ENCODE measurements at regions not wholly inside any gene's neighbourhood (a gene's known extent, or its start where the extent isn't known, plus 50 kb on each side); places are given as distances from the start of the nearest gene placed in this dataset.

GRCh38 chr12:13471471-13471870, 274.9 kb downstream of the EMP1 start:
- Histone ChIP-seq H3K27ac (ENCODE audit: low read length) (no peak overlapping the region), H3K4me3 (ENCODE audit: low read length in 2 of 2) (no peak overlapping the region), H3K36me3 (ENCODE audit: control insufficient read depth in 2 of 2, insufficient read depth in 2 of 2, low read length in 2 of 2) (no peaks in the 10 kb centered on the region), H3K9ac (ENCODE audit: low read length in 2 of 2) (no peak overlapping the region), H3K27me3 (ENCODE audit: control insufficient read depth in 1 of 2, insufficient read depth in 2 of 2, low read length in 2 of 2) (no peaks in the 10 kb centered on the region), H3K9me3 (ENCODE audit: control insufficient read depth in 2 of 2, low read length in 2 of 2) (no peaks in the 10 kb centered on the region), H3K4me1 (ENCODE audit: control insufficient read depth, insufficient read depth, low read length) (no peaks in the 10 kb centered on the region)

DNA sequence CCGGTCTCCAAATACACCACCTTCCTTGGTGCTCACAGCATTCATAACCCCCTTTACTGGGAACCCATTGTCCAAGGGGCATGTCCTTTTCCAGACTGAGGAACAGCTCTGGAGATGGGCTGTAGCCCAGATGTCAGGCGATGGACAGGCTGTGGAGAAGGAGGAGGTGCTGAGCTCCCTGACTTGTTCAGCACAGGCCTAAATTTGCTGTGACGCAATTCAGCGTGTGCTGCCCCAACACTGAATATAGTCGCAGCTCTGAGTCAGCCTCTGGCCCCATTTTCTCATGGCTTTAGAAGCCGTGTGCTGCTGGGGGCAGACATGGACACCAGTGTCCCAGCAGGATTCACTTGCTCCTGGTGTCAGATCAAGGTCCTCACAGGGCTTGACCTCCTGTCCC, 269.1 kb downstream of the EMP1 start:
- H3K9ac ChIP-seq (ENCODE audit: low read length in 2 of 2): no peak overlapping the region

GRCh38 chr12:13463189-13463588, 266.7 kb downstream of the EMP1 start:
- no peaks in the 10 kb centered on the region for H3K9me3 ChIP-seq (ENCODE audit: control insufficient read depth in 2 of 2, low read length in 2 of 2)
- H3K27me3 ChIP-seq (ENCODE audit: control insufficient read depth in 1 of 2, insufficient read depth in 2 of 2, low read length in 2 of 2): no peaks in the 10 kb centered on the region
- H3K27ac ChIP-seq (ENCODE audit: low read length): no peak overlapping the region
- H3K4me3 ChIP-seq (ENCODE audit: low read length in 2 of 2): no peak overlapping the region
- no peaks in the 10 kb centered on the region for H3K36me3 ChIP-seq (ENCODE audit: control insufficient read depth in 2 of 2, insufficient read depth in 2 of 2, low read length in 2 of 2)
- H3K4me1 ChIP-seq (ENCODE audit: control insufficient read depth, insufficient read depth, low read length): no peaks in the 10 kb centered on the region
- no peak overlapping the region for H3K9ac ChIP-seq (ENCODE audit: low read length in 2 of 2)

More for the DNA sequence above, 269.1 kb downstream of the EMP1 start:
- Histone ChIP-seq H3K9me3 (ENCODE audit: control insufficient read depth in 2 of 2, low read length in 2 of 2) (no peaks in the 10 kb centered on the region), H3K36me3 (ENCODE audit: control insufficient read depth in 2 of 2, insufficient read depth in 2 of 2, low read length in 2 of 2) (no peaks in the 10 kb centered on the region), H3K27me3 (ENCODE audit: control insufficient read depth in 1 of 2, insufficient read depth in 2 of 2, low read length in 2 of 2) (no peaks in the 10 kb centered on the region), H3K4me3 (ENCODE audit: low read length in 2 of 2) (no peak overlapping the region), H3K27ac (ENCODE audit: low read length) (no peak overlapping the region), H3K4me1 (ENCODE audit: control insufficient read depth, insufficient read depth, low read length) (no peaks in the 10 kb centered on the region)

DNA sequence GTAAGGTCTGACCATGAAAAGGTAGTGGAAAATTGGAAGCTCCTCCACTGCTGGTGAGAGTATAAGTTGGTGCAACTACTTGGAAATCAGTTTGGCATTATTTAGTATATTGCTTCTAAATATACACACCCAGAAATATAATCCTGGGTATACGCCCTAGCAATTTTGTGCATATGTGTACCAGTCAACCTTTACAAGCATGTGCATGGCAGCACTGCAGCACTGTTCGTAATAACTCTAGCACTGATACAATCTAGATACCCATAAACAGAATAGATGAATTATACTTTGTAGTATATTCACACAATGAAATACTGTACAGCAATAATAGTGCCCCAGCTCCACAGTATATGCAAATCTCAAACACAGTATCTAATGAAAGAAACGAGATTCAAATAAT, 265.9 kb downstream of the EMP1 start:
- no peak overlapping the region for H3K27ac ChIP-seq (ENCODE audit: low read length)
- no peaks in the 10 kb centered on the region for H3K36me3 ChIP-seq (ENCODE audit: control insufficient read depth in 2 of 2, insufficient read depth in 2 of 2, low read length in 2 of 2)
- no peaks in the 10 kb centered on the region for H3K4me1 ChIP-seq (ENCODE audit: control insufficient read depth, insufficient read depth, low read length)
- no peaks in the 10 kb centered on the region for H3K9me3 ChIP-seq (ENCODE audit: control insufficient read depth in 2 of 2, low read length in 2 of 2)
- no peak overlapping the region for H3K4me3 ChIP-seq (ENCODE audit: low read length in 2 of 2)
- H3K27me3 ChIP-seq (ENCODE audit: control insufficient read depth in 1 of 2, insufficient read depth in 2 of 2, low read length in 2 of 2): no peaks in the 10 kb centered on the region
- no peak overlapping the region for H3K9ac ChIP-seq (ENCODE audit: low read length in 2 of 2)

GRCh38 chr12:13455778-13456144, 259.2 kb downstream of the EMP1 start:
- Histone ChIP-seq H3K27me3 (ENCODE audit: control insufficient read depth in 1 of 2, insufficient read depth in 2 of 2, low read length in 2 of 2) (peaks cover 0 to 2% of the 10 kb centered on the region in 2 donors), H3K27ac (ENCODE audit: low read length) (no peak overlapping the region), H3K4me3 (ENCODE audit: low read length in 2 of 2) (no peak overlapping the region), H3K9me3 (ENCODE audit: control insufficient read depth in 2 of 2, low read length in 2 of 2) (no peaks in the 10 kb centered on the region), H3K9ac (ENCODE audit: low read length in 2 of 2) (no peak overlapping the region), H3K36me3 (ENCODE audit: control insufficient read depth in 2 of 2, insufficient read depth in 2 of 2, low read length in 2 of 2) (no peaks in the 10 kb centered on the region), H3K4me1 (ENCODE audit: control insufficient read depth, insufficient read depth, low read length) (no peaks in the 10 kb centered on the region)

- H3K9ac ChIP-seq (ENCODE audit: low read length in 2 of 2): no peak overlapping the region
- no peaks in the 10 kb centered on the region for H3K36me3 ChIP-seq (ENCODE audit: control insufficient read depth in 2 of 2, insufficient read depth in 2 of 2, low read length in 2 of 2)
- H3K9me3 ChIP-seq (ENCODE audit: control insufficient read depth in 2 of 2, low read length in 2 of 2): no peaks in the 10 kb centered on the region
- H3K4me1 ChIP-seq (ENCODE audit: control insufficient read depth, insufficient read depth, low read length): no peaks in the 10 kb centered on the region
- no peak overlapping the region for H3K4me3 ChIP-seq (ENCODE audit: low read length in 2 of 2)
- H3K27ac ChIP-seq (ENCODE audit: low read length): no peak overlapping the region
- peaks cover 0 to 2% of the 10 kb centered on the region in 2 donors for H3K27me3 ChIP-seq (ENCODE audit: control insufficient read depth in 1 of 2, insufficient read depth in 2 of 2, low read length in 2 of 2)
Observed at GRCh38 chr12:13454991-13455777, 258.7 kb downstream of the EMP1 start.

- peaks cover 0 to 2% of the 10 kb centered on the region in 2 donors for H3K27me3 ChIP-seq (ENCODE audit: control insufficient read depth in 1 of 2, insufficient read depth in 2 of 2, low read length in 2 of 2)
- no peaks in the 10 kb centered on the region for H3K9me3 ChIP-seq (ENCODE audit: control insufficient read depth in 2 of 2, low read length in 2 of 2)
- H3K9ac ChIP-seq (ENCODE audit: low read length in 2 of 2): no peak overlapping the region
- H3K4me3 ChIP-seq (ENCODE audit: low read length in 2 of 2): no peak overlapping the region
- H3K36me3 ChIP-seq (ENCODE audit: control insufficient read depth in 2 of 2, insufficient read depth in 2 of 2, low read length in 2 of 2): no peaks in the 10 kb centered on the region
- no peak overlapping the region for H3K27ac ChIP-seq (ENCODE audit: low read length)
- H3K4me1 ChIP-seq (ENCODE audit: control insufficient read depth, insufficient read depth, low read length): no peaks in the 10 kb centered on the region
Observed at GRCh38 chr12:13452955-13453570, 256.5 kb downstream of the EMP1 start.

DNA sequence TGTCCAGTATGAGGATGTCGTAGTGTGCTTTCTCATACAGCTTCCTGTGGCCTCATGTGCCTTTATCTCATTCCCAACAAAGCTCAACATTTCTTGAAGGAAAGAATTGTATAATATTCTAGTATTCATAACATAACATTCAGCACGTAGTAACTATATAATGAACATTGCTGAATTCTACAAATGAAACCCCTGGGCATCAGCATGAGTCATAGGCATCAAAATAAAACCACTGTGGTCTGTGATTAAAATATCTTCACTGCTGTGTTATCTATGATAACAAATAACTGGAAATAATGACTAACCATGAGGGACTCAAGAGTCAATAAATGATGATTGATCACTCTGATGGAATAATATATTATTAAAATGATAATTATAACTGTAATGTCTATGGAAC, 255.2 kb downstream of the EMP1 start:
- Histone ChIP-seq H3K36me3 (ENCODE audit: control insufficient read depth in 2 of 2, insufficient read depth in 2 of 2, low read length in 2 of 2) (no peaks in the 10 kb centered on the region), H3K9me3 (ENCODE audit: control insufficient read depth in 2 of 2, low read length in 2 of 2) (no peaks in the 10 kb centered on the region), H3K4me3 (ENCODE audit: low read length in 2 of 2) (no peak overlapping the region), H3K9ac (ENCODE audit: low read length in 2 of 2) (no peak overlapping the region), H3K4me1 (ENCODE audit: control insufficient read depth, insufficient read depth, low read length) (no peaks in the 10 kb centered on the region), H3K27ac (ENCODE audit: low read length) (no peak overlapping the region), H3K27me3 (ENCODE audit: control insufficient read depth in 1 of 2, insufficient read depth in 2 of 2, low read length in 2 of 2) (peaks cover 0 to 2% of the 10 kb centered on the region in 2 donors)

DNA sequence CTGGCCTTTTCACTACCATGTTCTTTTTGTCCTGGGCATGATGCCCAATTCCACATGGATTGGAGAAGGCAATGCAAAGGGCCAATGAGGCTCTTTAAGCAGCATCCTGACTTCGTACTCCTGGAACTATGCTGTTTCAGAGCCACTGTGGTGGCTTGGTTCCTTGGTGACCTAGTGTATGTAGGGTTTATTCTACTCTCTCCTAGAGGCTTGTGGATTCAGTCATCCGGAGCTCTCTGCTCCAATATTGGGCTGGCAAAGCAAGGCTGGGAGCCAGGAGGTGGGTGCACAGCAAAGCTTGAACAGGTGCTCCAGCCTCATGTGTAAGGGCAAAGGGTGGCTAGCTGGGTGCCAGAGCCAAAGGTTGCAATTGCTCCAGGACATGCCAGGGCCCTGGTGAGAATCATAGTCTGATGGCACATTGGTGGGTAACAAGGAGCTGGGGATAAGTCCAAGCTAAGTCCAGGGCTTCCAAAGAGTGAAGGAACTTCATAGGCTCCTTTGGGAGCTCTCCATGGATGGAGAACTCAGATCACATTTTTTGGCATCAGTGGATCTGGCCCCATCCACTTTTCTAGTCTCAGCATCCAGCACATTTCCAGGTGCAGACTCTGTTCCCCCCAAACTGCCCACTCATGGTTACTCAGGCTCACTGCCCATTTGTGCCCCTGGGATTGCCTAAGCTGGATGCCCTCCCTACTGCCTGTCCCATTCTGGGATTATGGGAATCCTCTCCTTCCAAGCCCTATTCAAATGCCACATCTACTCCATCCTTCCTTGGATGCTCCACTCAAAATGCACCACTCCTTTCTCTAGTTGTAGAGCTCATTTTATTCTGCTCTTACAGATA, 253.9 kb downstream of the EMP1 start:
- Histone ChIP-seq H3K9me3 (ENCODE audit: control insufficient read depth in 2 of 2, low read length in 2 of 2) (no peaks in the 10 kb centered on the region), H3K27me3 (ENCODE audit: control insufficient read depth in 1 of 2, insufficient read depth in 2 of 2, low read length in 2 of 2) (no peaks in the 10 kb centered on the region), H3K36me3 (ENCODE audit: control insufficient read depth in 2 of 2, insufficient read depth in 2 of 2, low read length in 2 of 2) (no peaks in the 10 kb centered on the region), H3K27ac (ENCODE audit: low read length) (no peak overlapping the region), H3K4me1 (ENCODE audit: control insufficient read depth, insufficient read depth, low read length) (no peaks in the 10 kb centered on the region), H3K9ac (ENCODE audit: low read length in 2 of 2) (no peak overlapping the region), H3K4me3 (ENCODE audit: low read length in 2 of 2) (no peak overlapping the region)

- no peak overlapping the region for H3K4me3 ChIP-seq (ENCODE audit: low read length in 2 of 2)
- no peaks in the 10 kb centered on the region for H3K9me3 ChIP-seq (ENCODE audit: control insufficient read depth in 2 of 2, low read length in 2 of 2)
- H3K27ac ChIP-seq (ENCODE audit: low read length): no peak overlapping the region
- H3K36me3 ChIP-seq (ENCODE audit: control insufficient read depth in 2 of 2, insufficient read depth in 2 of 2, low read length in 2 of 2): no peaks in the 10 kb centered on the region
- H3K9ac ChIP-seq (ENCODE audit: low read length in 2 of 2): no peak overlapping the region
- H3K4me1 ChIP-seq (ENCODE audit: control insufficient read depth, insufficient read depth, low read length): no peaks in the 10 kb centered on the region
- H3K27me3 ChIP-seq (ENCODE audit: control insufficient read depth in 1 of 2, insufficient read depth in 2 of 2, low read length in 2 of 2): no peaks in the 10 kb centered on the region
Observed at GRCh38 chr12:13444076-13444475, 247.6 kb downstream of the EMP1 start.
